Skeletal muscle satellite cell (primary cell): ENCODE measurements at regions not wholly inside any gene's neighbourhood (a gene's known extent, or its start where the extent isn't known, plus 50 kb on each side); places are given as distances from the start of the nearest gene placed in this dataset.

Experiments
- H3K27me3 ChIP-seq: 2 replicates; pipeline ENCODE4 v1.7.0; 2013; ENCODE audit warnings: low read length; ENCODE audit not compliant: control insufficient read depth, insufficient read depth
- H3K36me3 ChIP-seq: 2 replicates; pipeline ENCODE4 v1.7.0; 2013; ENCODE audit warnings: mild to moderate bottlenecking, control low read depth, low read length; ENCODE audit not compliant: insufficient read depth
- H3K4me1 ChIP-seq: 2 replicates; pipeline ENCODE4 v1.7.0; 2013; ENCODE audit warnings: low read length; ENCODE audit not compliant: control insufficient read depth, insufficient read depth
- H3K4me2 ChIP-seq: 2 replicates; pipeline ENCODE4 v1.7.0; 2013; ENCODE audit warnings: mild to moderate bottlenecking, low read length
- H3K4me3 ChIP-seq: 2 replicates; pipeline ENCODE4 v1.7.0; 2013; ENCODE audit warnings: low read length
- H3K9ac ChIP-seq: 2 replicates; pipeline ENCODE4 v1.7.0; 2013; ENCODE audit warnings: mild to moderate bottlenecking, low read depth, low read length, moderate library complexity
- H3K9me3 ChIP-seq: replicated peaks from 2 replicates; pipeline ENCODE4 v1.7.0; 2013; ENCODE audit warnings: mild to moderate bottlenecking, control low read depth, low read length

DNA sequence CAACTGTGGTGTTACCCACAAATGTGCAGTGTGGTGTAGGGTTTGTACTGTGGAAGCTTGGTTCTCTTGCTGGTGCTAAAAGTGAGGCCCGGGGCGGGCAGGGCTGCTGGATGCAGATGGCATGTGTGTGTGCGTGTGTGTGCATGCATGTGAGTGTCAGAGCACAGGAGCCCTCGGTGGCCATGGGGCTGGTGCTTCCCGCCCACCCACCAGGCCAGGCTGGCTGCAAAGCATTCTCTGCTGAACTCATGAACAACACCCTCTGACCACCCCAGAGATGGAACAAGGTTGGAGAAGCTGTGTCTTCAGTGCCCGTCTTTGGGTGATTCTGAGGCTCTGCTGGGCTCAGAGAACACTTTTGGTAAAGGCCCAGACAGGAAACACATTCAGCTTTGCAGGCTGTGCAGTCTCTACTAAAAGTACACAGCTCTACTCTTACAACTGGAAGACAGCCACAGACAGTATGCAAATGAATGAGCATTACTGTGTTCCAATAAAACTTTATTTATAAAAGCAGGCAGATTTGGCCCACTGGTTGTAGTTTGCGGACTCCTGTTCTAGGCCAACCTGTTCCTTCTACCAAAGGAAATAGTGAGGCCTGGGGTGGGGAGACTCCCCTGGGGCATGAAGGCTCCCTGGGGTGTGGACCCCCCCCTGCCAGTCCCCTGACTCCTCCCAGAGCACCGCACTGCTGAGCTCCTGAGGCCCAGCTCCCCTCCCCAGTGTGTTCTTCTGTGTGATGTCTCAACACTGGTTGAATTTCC, 225.3 kb upstream of the HDAC4 start:
- Histone ChIP-seq H3K27me3 (no peaks in the 10 kb centered on the region), H3K4me1 (no peaks in the 10 kb centered on the region), H3K9ac (no peak overlapping the region), H3K4me2 (no peak overlapping the region), H3K36me3 (no peaks in the 10 kb centered on the region), H3K4me3 (no peak overlapping the region), H3K9me3 (no peaks in the 10 kb centered on the region)

DNA sequence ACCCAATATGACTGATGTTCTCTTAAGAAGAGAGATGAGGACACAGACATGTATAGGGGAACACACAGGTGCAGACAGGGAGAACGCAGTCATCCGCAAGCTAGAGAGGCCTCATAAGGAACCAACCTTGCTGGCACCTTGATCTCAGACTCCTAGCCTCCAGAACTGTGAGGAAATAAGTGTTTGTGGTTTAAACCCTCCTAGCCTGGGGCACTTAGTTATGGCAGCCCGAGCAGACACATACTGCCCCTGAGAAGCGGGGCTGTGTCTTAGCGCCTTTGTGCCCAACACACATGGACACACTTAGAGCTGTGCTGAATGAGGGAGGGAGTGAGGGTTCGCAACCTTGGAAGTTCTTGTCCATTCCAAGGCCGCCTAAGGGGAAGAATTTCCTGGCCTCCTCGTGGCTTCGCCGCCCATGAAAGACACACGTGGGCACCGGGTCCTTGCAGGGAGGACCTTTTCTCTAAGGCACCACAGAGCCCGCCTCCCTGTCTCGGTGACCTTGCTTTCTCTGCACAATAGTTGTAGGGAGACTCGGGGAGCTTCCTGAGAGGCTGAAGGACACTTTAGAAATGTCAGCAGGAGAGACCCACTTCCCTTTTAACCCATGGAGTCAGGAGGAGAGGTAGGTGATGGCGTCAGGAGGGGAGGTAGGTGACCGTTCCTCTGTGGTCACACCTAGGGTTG, 224.5 kb upstream of the HDAC4 start:
- H3K4me1 ChIP-seq = no peaks in the 10 kb centered on the region
- H3K4me2 ChIP-seq = no peak overlapping the region
- no peak overlapping the region for H3K4me3 ChIP-seq

DNA sequence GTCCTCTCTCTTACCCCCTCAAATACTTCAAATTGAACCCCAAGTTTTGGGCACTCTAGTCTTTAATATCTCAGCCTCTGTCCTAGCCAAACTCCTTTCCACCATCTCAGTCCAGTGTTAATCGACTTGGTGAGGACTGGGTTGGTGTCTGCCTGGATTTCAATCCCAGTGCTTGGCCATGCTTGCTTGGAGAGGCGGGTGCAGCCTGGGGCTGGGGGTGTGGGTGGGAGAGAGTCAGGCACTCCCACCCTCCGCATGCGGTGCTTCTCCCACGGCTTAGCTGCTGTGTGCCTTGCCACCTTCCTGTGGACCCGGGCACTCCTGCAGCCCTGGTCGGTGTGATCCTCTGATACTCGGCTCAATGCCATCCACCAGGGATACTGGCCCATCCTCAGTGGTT, 220.8 kb upstream of the HDAC4 start:
- Histone ChIP-seq H3K27me3 (no peaks in the 10 kb centered on the region), H3K4me2 (no peak overlapping the region), H3K9ac (no peak overlapping the region), H3K9me3 (no peaks in the 10 kb centered on the region), H3K4me3 (no peak overlapping the region), H3K36me3 (no peaks in the 10 kb centered on the region), H3K4me1 (no peaks in the 10 kb centered on the region)

More for the DNA sequence above, 224.5 kb upstream of the HDAC4 start:
- no peak overlapping the region for H3K9ac ChIP-seq
- no peaks in the 10 kb centered on the region for H3K9me3 ChIP-seq
- no peaks in the 10 kb centered on the region for H3K27me3 ChIP-seq
- H3K36me3 ChIP-seq = no peaks in the 10 kb centered on the region

DNA sequence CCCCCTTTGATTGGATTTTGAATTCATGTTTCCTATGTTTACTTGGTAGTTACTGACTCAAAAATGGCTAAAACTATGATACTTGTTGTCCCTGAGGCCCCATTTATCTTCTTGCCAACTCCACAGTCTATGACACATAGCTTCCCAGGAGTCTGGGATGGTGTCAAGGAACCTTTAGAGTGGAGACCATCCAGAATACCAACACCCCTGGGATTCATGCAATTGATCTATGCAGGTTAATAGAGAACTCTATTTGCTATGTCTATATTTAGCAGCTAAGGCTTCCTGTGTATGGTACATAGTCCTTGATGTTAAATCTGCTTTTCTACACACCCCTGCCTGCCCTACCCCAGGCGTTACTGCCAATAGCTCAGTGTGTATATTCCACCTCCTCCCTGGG, 218.5 kb upstream of the HDAC4 start:
- no peaks in the 10 kb centered on the region for H3K36me3 ChIP-seq
- no peaks in the 10 kb centered on the region for H3K4me1 ChIP-seq
- no peak overlapping the region for H3K4me2 ChIP-seq
- H3K9ac ChIP-seq = no peak overlapping the region
- no peak overlapping the region for H3K4me3 ChIP-seq
- no peaks in the 10 kb centered on the region for H3K27me3 ChIP-seq
- H3K9me3 ChIP-seq = no peaks in the 10 kb centered on the region

DNA sequence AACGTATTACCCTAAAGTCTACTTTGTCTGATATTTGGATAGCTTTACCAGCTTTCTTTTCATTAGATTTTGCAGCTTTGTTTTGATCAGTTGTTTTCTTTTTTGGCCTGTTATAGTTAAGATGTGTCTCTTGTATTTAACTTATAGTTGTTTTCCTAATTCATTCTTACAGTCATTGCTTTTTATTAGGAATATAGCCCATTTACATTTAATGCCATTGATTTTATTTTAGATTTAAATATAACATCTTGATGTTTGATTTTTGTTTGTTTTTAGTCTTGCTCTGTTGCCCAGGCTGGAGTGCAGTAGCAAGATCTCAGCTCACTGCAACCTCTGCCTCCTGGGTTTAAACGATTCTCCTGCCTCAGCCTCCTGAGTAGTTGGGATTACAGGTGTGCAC, 215.9 kb upstream of the HDAC4 start:
- H3K4me2 ChIP-seq = no peak overlapping the region
- no peaks in the 10 kb centered on the region for H3K4me1 ChIP-seq
- H3K9ac ChIP-seq = no peak overlapping the region
- peaks cover 6% of the 10 kb centered on the region for H3K9me3 ChIP-seq
- no peak overlapping the region for H3K4me3 ChIP-seq
- H3K36me3 ChIP-seq = no peaks in the 10 kb centered on the region
- no peaks in the 10 kb centered on the region for H3K27me3 ChIP-seq

DNA sequence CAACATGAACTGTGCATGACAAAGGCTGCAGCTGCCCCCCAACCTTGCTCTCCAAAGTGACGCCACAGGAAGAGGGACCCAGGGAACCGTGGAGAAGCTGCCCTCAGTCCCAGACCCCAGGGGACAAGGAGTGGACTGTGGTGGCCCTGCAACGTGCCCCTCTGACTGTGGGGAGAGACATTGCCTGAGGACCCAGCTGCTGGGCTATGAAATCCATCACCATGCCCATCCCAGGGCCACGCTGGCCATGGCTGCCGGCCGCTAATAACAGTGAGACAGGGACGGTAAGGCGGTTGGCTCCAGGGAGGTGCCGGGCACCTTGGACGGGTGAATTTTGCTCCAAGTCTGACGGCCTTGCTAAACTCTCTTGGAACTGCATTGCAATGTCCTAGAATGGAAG, 211.3 kb upstream of the HDAC4 start:
- Histone ChIP-seq H3K9ac (no peak overlapping the region), H3K4me1 (no peaks in the 10 kb centered on the region), H3K27me3 (no peaks in the 10 kb centered on the region), H3K4me2 (no peak overlapping the region), H3K36me3 (no peaks in the 10 kb centered on the region), H3K9me3 (peaks cover 8% of the 10 kb centered on the region), H3K4me3 (no peak overlapping the region)

DNA sequence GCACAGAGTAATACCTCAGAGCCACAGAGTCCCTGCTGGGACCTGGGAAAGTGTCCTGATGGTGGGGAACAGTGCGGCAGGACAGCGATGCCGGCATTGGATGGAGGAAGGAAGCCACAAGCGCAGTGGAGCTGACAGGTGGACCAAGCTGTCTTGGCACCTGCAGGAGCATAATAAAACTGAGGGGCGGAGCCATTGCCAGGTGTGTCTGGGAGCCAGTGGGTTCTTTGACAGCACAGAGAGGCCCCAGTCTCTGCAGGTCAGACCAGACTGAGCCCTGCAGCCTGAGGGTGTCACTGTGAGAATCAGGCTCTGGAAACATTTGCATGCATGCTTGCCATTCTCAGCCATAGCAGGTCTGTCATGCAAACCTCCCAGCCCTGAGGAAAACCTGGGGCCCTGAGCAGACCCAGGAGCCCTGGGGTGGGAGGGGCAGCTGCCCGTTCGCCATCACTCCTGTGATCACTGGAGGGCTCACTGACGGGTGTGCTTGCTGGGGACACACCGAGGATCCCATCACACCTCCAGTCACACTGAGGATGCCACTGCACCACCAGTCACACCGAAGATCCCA, 210.5 kb upstream of the HDAC4 start:
- Histone ChIP-seq H3K9me3 (peaks cover 8% of the 10 kb centered on the region), H3K4me2 (no peak overlapping the region), H3K27me3 (no peaks in the 10 kb centered on the region), H3K36me3 (no peaks in the 10 kb centered on the region), H3K4me3 (no peak overlapping the region), H3K4me1 (no peaks in the 10 kb centered on the region), H3K9ac (no peak overlapping the region)

DNA sequence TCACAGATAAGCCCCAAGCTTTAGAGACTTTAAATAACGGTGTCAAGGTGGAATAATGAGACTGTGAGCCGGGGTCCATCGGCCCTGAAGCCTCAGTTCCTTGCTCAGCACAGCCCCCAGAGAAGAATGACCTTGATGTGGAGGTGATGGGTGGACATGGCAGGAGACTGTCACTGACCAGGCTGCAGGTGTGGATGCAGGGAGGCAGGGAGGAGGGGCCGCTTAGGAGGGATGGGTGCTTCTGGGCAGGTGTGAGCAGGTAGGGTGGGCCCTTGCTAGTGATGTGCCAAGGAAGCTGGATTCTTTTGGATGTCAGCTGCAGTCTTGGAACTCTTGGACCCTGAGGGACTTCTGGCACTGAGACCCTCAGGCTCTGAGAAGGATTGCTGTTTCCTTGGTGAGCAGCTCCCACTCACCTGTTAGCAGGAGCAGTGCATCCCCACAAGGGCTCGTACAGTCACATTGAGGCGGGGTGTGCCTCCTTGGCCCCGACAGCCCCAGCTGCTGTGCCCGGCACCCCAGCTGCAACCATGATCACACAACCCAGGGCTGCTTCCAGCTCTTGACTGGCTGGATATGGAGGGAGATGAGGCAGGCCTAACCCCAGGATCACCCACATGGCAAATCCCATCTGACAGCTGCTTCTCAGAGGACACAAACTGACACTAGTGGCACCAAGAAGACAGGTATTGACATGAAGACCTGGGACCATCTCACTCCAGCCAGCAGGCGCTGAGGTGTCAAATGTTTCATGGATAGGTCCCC, 209.8 kb upstream of the HDAC4 start:
- H3K4me1 ChIP-seq = no peaks in the 10 kb centered on the region
- no peak overlapping the region for H3K9ac ChIP-seq
- peaks cover 8% of the 10 kb centered on the region for H3K9me3 ChIP-seq
- no peaks in the 10 kb centered on the region for H3K36me3 ChIP-seq
- H3K4me2 ChIP-seq = no peak overlapping the region
- no peaks in the 10 kb centered on the region for H3K27me3 ChIP-seq
- no peak overlapping the region for H3K4me3 ChIP-seq

DNA sequence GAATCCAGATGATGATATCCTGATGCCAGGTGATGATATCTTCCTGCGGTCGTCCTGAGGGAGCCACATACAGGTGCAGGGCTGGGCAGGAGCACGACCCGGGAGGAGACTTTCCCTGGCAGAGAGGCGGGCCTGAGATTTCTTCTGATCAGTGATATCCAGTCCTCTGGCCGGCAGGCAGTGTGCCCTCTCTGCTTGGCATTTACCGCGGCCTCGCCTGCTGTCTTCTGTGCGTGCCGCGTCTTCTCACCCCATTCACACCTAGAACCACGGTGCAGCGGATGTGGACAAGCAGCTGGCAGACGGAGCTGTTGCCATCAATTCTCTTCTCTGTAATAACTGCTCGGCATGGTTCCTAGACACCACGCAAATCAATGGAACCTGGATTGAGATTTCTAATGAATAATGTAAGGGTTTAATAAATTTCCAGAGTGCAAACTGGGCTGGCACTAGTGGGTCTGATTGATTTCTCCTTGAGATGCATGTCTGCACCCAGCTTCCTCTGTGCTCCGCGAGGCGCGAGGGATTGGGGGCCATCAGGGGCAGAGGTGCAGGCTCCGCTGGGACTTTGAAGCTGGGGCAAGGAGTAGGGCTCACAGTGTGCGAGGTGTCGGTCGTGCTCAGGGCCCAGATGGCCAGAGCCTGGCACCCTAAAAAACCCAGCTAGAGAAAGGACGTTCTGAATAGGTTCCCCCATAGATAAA, 208.9 kb upstream of the HDAC4 start:
- no peak overlapping the region for H3K4me2 ChIP-seq
- H3K9me3 ChIP-seq = peaks cover 8% of the 10 kb centered on the region
- no peaks in the 10 kb centered on the region for H3K27me3 ChIP-seq
- H3K4me1 ChIP-seq = no peaks in the 10 kb centered on the region
- no peak overlapping the region for H3K9ac ChIP-seq
- no peaks in the 10 kb centered on the region for H3K36me3 ChIP-seq
- H3K4me3 ChIP-seq = no peak overlapping the region

DNA sequence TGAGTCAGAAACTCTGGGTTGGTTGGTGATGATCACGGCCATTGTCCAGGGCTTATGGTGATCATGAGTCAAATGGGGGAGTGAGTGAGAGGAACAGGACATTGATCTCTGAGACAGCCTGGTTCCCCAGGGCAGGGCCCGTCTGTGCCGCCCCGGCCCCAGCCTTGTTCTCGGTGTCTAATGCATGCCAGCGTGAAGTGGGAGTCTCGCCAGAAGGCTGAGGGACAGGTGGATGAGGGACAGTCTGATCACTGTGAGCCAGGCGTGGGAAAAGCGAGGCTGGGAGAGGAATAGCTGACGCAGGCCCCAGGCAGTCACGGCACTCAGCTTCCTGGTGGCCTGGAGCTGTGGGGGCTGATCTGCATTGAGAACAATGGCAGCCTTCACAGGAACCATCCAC, 208.3 kb upstream of the HDAC4 start:
- Histone ChIP-seq H3K4me3 (no peak overlapping the region), H3K9me3 (peaks cover 8% of the 10 kb centered on the region), H3K36me3 (no peaks in the 10 kb centered on the region), H3K27me3 (no peaks in the 10 kb centered on the region), H3K4me2 (no peak overlapping the region), H3K4me1 (no peaks in the 10 kb centered on the region), H3K9ac (no peak overlapping the region)

DNA sequence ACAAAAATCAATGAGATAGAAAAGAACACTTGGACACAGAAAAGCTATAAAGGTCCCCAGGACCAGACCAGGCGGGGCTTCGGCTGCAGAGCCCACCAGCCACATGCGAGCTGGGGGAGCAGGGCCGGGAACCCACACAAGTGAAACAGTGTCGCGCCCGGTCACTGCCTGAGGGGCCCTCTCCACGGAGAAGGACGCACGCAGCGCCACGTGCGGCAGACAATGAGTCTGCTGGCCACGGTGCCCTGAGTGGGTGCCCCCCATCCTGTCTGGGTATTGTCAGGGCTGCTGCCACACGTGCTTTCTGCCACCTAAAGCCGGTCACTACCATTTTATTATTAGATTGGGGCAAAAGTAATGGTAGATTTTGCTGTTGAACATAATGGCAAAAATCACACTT, 207.9 kb upstream of the HDAC4 start:
- Histone ChIP-seq H3K9me3 (peaks cover 8% of the 10 kb centered on the region), H3K4me2 (no peak overlapping the region), H3K4me3 (no peak overlapping the region), H3K27me3 (no peaks in the 10 kb centered on the region), H3K36me3 (no peaks in the 10 kb centered on the region), H3K4me1 (no peaks in the 10 kb centered on the region), H3K9ac (no peak overlapping the region)
